ENCODE measurements at regions not wholly inside any gene's neighbourhood (a gene's known extent, or its start where the extent isn't known, plus 50 kb on each side); places are given as distances from the start of the nearest gene placed in this dataset.

DNA sequence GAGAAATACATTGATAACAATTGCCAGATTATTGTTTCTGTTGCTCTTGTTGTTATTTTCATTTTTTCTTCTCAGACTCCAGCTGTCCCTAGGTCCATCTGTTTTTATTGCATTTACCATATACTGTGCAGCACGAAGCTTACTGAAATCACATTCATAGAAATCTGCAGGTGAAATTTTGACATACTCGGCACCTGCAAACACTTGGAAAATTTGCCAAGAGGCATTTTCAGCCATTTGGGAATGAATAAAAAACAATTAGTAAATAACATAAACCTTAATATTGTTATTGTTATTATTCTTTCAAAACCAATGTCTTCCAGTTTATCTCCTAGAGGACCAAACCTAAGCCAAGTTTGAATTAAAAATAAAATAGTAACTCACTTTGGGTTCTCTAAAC lies 2357.2 kb downstream of the LRRC4C start:
- intact Hi-C loops (cut with DNase I) = no loop called here
- H3K4me1 ChIP-seq = no peaks in the 10 kb centered on the region

DNA sequence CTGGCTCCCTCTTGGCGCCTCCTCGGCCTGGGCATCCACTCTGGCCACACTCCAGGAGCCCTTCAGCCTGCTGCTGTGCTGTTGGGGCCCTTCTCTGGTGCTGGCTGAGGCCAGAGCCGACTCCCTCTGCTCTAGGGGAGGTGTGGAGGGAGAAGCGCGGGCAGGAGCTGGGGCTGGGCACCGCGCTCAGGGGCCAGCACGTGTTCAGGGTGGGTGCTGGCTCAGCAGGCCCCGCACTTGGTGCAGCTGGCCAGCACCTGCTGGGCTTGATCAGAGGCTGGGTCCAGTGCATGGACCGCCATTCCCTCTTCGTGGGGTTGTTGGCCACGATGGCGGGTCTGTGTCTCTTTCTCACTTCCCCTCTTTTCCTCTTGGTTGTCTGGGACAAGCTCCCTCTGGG lies 2381.0 kb downstream of the LRRC4C start:
- no peak overlapping the region for H3K27ac ChIP-seq
- ATAC-seq = no peak
- no peaks in the 10 kb centered on the region for H3K4me1 ChIP-seq
- no peaks in the 10 kb centered on the region for H3K36me3 ChIP-seq (ENCODE audit: insufficient read depth in 1 of 2, low read depth in 1 of 2)
- no peak overlapping the region for H3K4me3 ChIP-seq
- H3K27me3 ChIP-seq (ENCODE audit: insufficient read depth in 3 of 3, low read length in 2 of 3) = no peaks in the 10 kb centered on the region
- H3K9me3 ChIP-seq = peaks cover 4% of the 10 kb centered on the region
- WGBS, 3 donors = 91 to 93% (median 92%) methylated on average over 13 of the region's 13 CpGs
- intact Hi-C loops (cut with DNase I) = no loop called here
- no peak for DNase-seq
- TF ChIP-seq CTCF (IDR thresholded peaks at IDR 0.05) = no peak

More for the DNA sequence above, 2357.2 kb downstream of the LRRC4C start:
- Histone ChIP-seq H3K27me3 (ENCODE audit: insufficient read depth in 3 of 3, low read length in 2 of 3) (no peaks in the 10 kb centered on the region), H3K4me3 (no peak overlapping the region), H3K27ac (no peak overlapping the region), H3K36me3 (ENCODE audit: insufficient read depth in 1 of 2, low read depth in 1 of 2) (no peaks in the 10 kb centered on the region), H3K9me3 (no peaks in the 10 kb centered on the region)
- no peak for ATAC-seq
- no peak for DNase-seq
- no peak for TF ChIP-seq CTCF (IDR thresholded peaks at IDR 0.05)
- 73 to 82% (median 79%) methylated on average over 2 of the region's 2 CpGs for WGBS, 3 donors

DNA sequence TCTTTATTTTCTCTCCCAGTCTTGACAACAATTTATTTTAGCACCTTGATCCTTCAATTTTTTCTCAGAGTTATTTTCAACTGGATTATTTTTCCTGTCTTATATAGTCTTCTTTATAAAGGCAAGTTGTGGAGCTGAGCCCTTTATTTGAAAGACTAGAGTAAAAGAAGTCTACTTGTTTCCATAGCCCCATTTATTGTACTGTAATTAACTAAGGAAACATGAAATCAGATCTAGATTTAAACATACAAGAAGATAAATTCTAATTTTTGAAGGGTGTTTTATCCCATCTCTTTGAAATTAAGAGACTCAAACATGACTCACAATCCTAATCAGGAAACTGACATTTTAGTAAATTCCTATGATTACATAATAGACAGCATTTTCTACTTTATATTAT lies 2421.8 kb downstream of the LRRC4C start:
- ATAC-seq (no peak), DNase-seq (no peak)
- no peaks in the 10 kb centered on the region for H3K27me3 ChIP-seq (ENCODE audit: insufficient read depth in 3 of 3, low read length in 2 of 3)
- no peak overlapping the region for H3K27ac ChIP-seq
- intact Hi-C loops (cut with DNase I) = no loop called here
- TF ChIP-seq CTCF (IDR thresholded peaks at IDR 0.05) = no peak
- peaks cover 4% of the 10 kb centered on the region for H3K9me3 ChIP-seq
- H3K4me1 ChIP-seq = no peaks in the 10 kb centered on the region
- no peaks in the 10 kb centered on the region for H3K36me3 ChIP-seq (ENCODE audit: insufficient read depth in 1 of 2, low read depth in 1 of 2)
- no peak overlapping the region for H3K4me3 ChIP-seq

DNA sequence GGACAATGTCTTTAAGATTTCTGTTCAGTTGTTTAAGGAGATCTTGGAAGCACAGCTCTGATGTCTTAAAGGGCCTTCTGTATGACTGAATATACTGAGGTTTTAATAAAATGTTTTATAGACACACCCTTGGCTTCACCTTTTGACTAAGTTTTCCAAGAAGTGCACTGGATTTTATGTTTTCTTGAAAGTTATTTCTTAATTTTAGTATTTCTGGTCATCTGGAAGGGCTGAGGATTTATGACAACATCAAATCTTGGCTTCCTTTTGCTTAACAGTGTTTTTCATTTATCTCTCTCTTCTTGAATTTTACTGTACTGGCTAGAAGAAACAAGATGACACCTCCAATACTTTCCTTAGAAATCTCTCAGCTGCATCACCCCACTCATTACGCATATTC lies 2423.4 kb downstream of the LRRC4C start:
- no peak for TF ChIP-seq CTCF (IDR thresholded peaks at IDR 0.05)
- no peak for DNase-seq
- intact Hi-C loops (cut with DNase I) = no loop called here
- 86 to 96% (median 94%) methylated on average over 1 of the region's 1 CpG for WGBS, 3 donors
- H3K36me3 ChIP-seq (ENCODE audit: insufficient read depth in 1 of 2, low read depth in 1 of 2) = no peaks in the 10 kb centered on the region
- H3K9me3 ChIP-seq = peaks cover 4% of the 10 kb centered on the region
- no peak for ATAC-seq
- no peak overlapping the region for H3K4me3 ChIP-seq
- H3K27ac ChIP-seq = no peak overlapping the region
- no peaks in the 10 kb centered on the region for H3K4me1 ChIP-seq
- no peaks in the 10 kb centered on the region for H3K27me3 ChIP-seq (ENCODE audit: insufficient read depth in 3 of 3, low read length in 2 of 3)

DNA sequence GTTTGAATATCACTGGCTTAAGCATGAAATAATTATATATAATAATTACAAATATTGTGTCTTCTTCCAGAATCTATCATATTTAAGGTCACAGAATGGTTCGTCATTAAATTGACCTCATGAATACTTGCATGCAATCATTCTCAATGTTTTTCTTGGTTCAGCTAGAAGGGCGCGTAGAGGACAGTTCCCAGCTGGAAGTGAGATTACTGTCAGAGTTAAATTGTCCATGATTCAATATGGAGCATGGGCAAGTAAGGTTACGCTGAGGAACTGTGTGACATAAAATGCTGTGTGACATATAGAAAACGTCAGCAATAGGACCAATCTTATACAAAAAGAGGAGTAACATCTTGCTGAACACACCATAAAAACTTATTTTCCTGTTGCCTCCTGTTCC lies 2423.5 kb upstream of the RAG2 start:
- no peaks in the 10 kb centered on the region for H3K4me1 ChIP-seq
- H3K27ac ChIP-seq = no peak overlapping the region
- TF ChIP-seq CTCF (IDR thresholded peaks at IDR 0.05) = no peak
- intact Hi-C loops (cut with DNase I) = no loop called here
- H3K36me3 ChIP-seq (ENCODE audit: insufficient read depth in 1 of 2, low read depth in 1 of 2) = no peaks in the 10 kb centered on the region
- H3K4me3 ChIP-seq = no peak overlapping the region
- no peaks in the 10 kb centered on the region for H3K9me3 ChIP-seq
- DNase-seq (no peak), ATAC-seq (no peak)
- no peaks in the 10 kb centered on the region for H3K27me3 ChIP-seq (ENCODE audit: insufficient read depth in 3 of 3, low read length in 2 of 3)
- 71 to 76% (median 73%) methylated on average over 5 of the region's 5 CpGs for WGBS, 3 donors

Data from psoas muscle (tissue), 7 donors.